ENCODE measurements at regions not wholly inside any gene's neighbourhood (a gene's known extent, or its start where the extent isn't known, plus 50 kb on each side); places are given as distances from the start of the nearest gene placed in this dataset.
A peak's percentile ranks its signal among the peaks of the same experiment; 100 is the strongest.
"Not testable (repeated sequence)": the region's sequence is repeated elsewhere in the genome, so short reads cannot be mapped to it uniquely, and the experiment has no call there.

- DNase-seq: no peak
These were observed 767.4 kb upstream of the GHITM start for GRCh38 chr10:83371696-83372490.

DNA sequence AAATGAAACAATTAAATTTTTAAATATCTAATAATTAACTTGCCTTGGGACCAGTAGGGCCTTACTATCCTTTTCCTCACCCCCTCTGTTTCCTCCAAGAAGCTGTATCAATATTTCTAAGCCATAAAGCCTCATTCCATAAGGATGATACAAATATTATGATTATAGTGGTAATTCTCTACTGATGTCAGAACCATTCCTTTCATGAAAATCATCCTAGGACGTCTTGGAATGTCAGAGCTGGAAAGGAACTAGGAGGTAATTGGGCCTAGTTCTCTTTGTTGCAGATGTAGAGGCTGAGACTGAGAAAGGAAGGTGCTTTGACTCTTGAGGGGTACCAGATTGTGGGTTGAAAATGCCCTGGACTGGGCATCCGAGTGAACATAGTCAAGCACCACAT lies 766.7 kb upstream of the GHITM start:
- DNase-seq: no peak

DNA sequence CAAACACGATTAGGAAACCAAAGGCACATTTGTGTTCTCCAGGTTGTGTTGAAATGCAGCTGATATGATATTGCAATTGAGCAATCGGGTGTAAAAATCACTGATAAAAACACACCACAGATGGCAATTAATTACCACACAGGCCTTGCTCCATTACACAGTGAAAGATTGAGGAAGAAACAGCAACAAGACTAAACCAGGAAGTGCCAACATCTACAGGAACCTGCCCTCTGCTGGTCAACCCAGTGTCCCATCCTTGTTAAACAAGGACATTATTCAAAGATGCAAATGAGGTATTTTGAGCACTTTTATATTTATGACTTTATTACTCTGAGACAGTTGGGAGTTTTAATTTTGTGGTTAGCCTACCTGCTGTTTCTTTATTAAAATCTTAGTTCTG lies 765.6 kb upstream of the GHITM start:
- peak; percentile 20 to 68 for DNase-seq

DNA sequence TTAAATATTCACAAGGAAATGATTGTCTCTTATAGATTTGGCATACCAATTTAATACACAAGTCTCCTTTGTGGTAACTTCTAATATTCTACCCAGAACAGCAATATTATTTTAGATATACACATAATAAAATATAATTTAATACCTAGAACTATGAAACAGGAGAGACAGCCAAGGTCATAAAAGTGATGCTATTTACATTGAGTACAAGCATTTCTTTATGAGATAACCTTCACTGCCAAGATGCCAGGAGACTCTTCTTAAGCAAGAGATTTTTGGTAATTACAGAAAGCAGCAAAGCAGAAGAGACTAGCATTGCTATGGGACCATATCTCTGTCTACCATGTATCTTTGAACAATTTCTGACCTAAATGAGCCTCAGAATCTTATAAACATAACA lies 764.6 kb upstream of the GHITM start:
- DNase-seq: no peak

GRCh38 chr10:83375274-83375673 lies 764.0 kb upstream of the GHITM start:
- no peak for DNase-seq

DNA sequence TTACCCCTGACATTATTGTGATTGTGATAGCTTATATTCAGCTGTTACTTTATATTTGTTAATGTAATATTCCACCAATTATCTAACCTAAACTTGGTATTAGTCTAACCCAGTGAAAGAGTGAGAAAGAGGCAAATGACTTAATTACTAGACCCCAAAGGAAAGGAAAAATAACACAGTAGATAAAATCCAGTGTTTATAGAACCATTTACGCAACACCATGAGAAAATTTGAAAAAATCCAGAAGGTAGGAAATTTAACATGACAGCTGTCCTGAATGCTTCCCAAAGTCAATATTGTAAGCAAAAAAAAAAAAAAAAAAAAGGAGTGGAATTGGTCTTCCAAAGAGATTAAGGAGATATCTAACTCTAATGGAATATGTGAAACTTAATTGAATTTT lies 741.5 kb upstream of the GHITM start:
- no peak for DNase-seq

DNA sequence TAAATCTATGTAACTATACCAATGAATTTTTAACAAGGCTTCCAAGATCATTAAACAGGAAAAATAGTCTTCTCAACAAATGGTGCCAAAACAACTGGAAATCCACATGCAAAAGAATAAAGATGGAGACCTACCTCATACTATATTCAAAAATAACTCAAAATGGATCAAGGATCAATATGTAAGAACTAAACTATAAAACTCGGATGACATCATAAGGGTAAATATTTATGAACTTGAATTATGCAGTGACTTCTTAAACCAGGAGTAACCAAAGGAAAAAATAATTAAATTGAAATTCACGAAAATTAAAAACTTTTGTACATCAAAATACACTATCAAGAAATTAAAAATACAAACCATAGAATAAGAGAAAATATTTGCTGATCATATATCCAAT lies 728.7 kb upstream of the GHITM start:
- DNase-seq: no peak

GRCh38 chr10:83425306-83425705 lies 714.0 kb upstream of the GHITM start:
- DNase-seq: peak in 1 of 2 experiments; percentile 0

- no peak for DNase-seq
These were observed 712.2 kb upstream of the GHITM start for GRCh38 chr10:83427101-83427500.

- DNase-seq: no peak
These were observed 706.9 kb upstream of the GHITM start for GRCh38 chr10:83432261-83433045.

GRCh38 chr10:83433705-83434104 lies 705.6 kb upstream of the GHITM start:
- DNase-seq: no peak

DNA sequence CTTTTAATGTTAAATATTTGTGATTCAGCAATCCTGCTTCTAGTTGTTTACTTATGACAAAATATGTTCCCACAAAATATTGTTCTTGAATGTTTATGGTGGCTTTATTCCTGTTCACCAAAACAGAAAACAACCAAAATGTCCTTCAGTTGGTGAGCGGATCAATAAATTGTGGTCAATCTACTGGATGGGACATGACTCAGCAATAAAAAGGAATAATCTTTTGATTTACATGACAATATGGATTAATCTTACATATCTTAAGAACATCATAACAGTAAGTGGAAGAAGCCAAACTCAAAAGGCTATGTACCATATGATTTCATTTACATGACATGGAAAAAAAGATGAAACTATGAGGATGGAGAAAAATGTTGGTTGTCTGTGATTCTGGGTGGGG lies 691.3 kb upstream of the GHITM start:
- DNase-seq: no peak

- DNase-seq: no peak
These were observed 680.7 kb upstream of the GHITM start for GRCh38 chr10:83458611-83459010.

DNA sequence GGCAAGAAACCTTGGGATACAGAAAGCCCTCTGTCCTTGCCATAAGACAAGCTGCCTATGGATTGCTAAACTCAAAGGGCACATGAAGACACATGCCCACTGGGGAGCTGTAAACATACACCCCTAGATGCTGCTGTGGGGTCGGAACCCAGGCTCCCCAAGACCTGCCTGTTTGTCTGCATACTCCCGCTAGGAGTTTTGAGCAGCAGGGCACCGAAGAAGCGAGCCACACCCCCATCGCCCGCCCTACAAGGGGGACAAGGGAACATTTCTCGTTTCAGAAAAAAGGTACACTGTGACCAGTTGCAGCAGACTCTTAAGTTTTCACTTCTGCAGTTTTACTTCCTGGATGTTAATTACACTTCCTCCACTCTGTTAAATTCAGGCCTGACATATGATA lies 680.2 kb upstream of the GHITM start:
- no peak for DNase-seq

DNA sequence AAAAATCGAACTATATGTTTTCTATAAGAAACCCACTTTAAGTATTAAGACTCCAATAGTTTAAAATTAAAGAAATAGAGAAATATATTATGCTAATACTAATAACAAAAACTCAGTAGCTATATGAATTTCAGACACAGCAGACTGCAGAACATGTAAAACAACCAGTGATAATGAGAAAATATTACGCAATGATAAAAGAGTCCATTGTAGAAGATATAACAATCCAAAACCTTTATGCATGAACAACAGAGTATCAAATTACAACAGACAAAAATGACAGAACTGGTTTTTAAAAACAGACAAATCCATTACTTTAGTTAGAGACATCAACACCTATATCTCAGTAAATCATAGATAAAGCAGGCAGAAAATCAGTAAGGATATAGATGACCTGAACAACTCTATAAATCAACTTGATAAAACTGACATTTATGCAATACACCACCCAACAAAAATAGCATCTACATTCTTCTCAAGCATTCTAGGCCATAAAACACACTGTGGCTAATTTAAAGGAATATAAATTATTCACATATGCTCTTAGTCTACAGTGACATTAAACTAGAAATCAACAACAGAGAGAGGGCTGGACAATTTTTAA lies 669.5 kb upstream of the GHITM start:
- no peak for DNase-seq

DNA sequence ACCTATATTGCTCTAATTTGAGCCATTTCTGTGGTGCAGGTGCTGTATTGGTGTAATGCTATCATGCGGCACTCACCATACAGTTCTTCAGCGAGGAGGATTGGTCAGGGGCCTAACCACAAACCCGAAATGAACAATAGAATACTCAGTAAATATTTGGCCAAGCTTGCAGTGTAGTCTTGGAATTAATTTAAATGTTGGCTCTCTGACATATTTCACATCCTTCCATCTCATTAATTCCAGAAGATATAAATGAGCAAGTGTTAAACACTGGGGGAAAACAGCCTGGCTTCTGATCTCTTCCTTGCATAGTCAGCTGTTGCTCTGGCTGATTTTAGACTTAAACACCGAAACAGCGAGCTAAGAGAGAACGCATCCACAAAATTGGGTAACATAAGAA lies 663.1 kb upstream of the GHITM start:
- DNase-seq: peak in 1 of 2 experiments; percentile 43

DNA sequence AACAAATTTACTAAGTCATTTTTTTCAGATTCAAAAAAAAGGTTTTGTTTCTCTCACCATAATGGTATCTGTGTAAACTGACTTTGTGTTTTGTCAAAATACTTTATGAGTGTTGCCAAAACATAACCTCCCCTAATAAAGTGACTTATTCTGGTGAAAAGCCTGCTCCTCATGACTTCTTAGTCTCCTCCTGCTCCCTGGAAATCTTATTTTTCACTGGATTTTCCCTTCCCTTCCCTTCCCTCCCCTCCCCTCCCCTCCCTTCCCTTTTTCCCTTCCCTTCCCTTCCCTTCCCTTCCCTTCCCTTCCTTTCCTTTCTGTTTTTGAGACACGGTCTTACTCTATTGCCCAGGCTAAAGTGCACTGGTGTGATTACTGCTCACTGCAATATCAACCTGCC lies 650.1 kb upstream of the GHITM start:
- no peak for DNase-seq

GRCh38 chr10:83492004-83492403 lies 647.3 kb upstream of the GHITM start:
- DNase-seq: no peak

GRCh38 chr10:83512681-83513080 lies 626.6 kb upstream of the GHITM start:
- DNase-seq: no peak

GRCh38 chr10:83515001-83515400 lies 624.3 kb upstream of the GHITM start:
- DNase-seq: no peak

- DNase-seq: peak; percentile 0 to 53
These were observed 622.5 kb upstream of the GHITM start for GRCh38 chr10:83516788-83517187.

DNA sequence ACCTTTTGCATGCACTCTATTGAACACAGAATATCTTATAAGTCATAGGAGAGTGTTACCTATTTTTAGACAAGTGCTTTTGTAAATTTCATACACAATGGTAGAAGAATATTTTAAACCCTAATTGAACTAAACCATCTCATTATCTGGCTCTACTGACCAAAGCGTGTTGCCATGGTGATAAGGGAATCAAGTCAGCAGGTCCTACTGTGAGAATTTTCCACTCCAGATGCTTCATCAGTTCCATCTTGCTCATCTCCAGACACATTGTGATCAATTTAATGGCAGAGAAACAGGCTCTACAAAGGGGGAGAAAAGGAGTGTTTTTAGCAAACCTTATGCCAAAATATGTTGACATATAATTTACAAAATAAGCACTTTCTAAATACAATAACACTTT lies 621.9 kb upstream of the GHITM start:
- DNase-seq: no peak

- DNase-seq: no peak
These were observed 620.5 kb upstream of the GHITM start for GRCh38 chr10:83518779-83519178.

DNA sequence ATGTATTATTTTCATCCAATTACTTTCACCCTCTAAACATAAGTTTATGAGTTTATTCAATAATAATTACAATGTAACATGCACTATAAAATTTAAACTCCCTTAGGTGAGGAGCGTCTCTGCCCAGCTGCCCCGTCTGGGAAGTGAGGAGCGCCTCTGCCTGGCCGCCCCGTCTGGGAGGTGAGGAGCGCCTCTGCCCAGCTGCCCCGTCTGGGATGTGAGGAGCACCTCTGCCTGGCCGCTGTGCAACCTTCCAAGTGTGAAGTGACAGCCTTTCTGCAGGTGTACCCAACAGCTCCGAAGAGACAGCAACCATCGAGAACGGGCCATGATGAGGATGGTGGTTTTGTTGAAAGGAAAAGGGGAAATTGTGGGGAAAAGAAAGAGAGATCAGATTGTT lies 618.9 kb upstream of the GHITM start:
- not testable (repeated sequence) for DNase-seq
